DOHH2 (cell line): ENCODE measurements at regions not wholly inside any gene's neighbourhood (a gene's known extent, or its start where the extent isn't known, plus 50 kb on each side); places are given as distances from the start of the nearest gene placed in this dataset.

Source experiments
- CTCF ChIP-seq: fragments of 200-600 bp; sonication (generic); IDR thresholded peaks from one replicate; pipeline ENCODE4 v1.5.1; 2014; ENCODE audit warnings: antibody characterized with exemption, mild to moderate bottlenecking, low read depth, low read length; ENCODE audit not compliant: poor library complexity, severe bottlenecking
- EZH2phosphoT487 ChIP-seq: fragments of 200-600 bp; sonication (generic); IDR thresholded peaks from 2 replicates; pipeline ENCODE4 v1.6.1; 2017; ENCODE audit warnings: borderline replicate concordance, mild to moderate bottlenecking, antibody characterized with exemption, low read length, moderate library complexity, mixed read lengths

DNA sequence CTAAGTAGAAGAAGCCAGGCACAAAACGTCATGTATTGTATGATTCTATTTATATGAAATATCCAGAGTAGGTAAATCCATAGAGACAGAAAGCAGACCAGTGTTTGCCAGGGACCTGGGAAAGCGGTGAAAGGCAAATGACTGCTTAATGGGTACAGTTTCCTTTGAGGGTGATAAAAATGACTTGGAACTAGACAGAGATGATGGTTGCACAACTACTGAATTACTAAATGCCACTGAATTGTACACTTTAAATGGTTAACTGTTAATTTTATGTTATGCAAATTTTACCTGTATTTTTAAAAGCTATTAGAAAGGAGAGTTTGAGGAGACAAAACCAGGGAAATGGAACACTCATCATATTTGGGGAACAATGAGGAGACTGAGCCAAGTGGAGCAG is 61.8 kb upstream of the USP47 start:
- no peak for TF ChIP-seq CTCF
- TF ChIP-seq EZH2phosphoT487 = no peak
